ENCODE measurements at regions not wholly inside any gene's neighbourhood (a gene's known extent, or its start where the extent isn't known, plus 50 kb on each side); places are given as distances from the start of the nearest gene placed in this dataset.

- H3K9me3 ChIP-seq (ENCODE audit: control insufficient read depth, insufficient read depth, low read length): no peaks in the 10 kb centered on the region
Measured at GRCh38 chr6:90645634-90646033, 58.8 kb upstream of the MAP3K7 start.

GRCh38 chr6:90644492-90644891 is 57.6 kb upstream of the MAP3K7 start:
- Histone ChIP-seq H3K27me3 (ENCODE audit: control insufficient read depth, insufficient read depth, low read length) (no peaks in the 10 kb centered on the region), H3K4me3 (ENCODE audit: low read length) (no peak overlapping the region), H3K4me1 (ENCODE audit: control insufficient read depth, insufficient read depth, low read length) (no peaks in the 10 kb centered on the region), H3K36me3 (ENCODE audit: control insufficient read depth, insufficient read depth, low read length) (no peaks in the 10 kb centered on the region), H3K27ac (ENCODE audit: low read length) (no peak overlapping the region), H3K9me3 (ENCODE audit: control insufficient read depth, insufficient read depth, low read length) (no peaks in the 10 kb centered on the region)
- WGBS (ENCODE audit: insufficient coverage, insufficient read length): no CpG with 5 or more reads among the region's 2 CpGs
- no peak for DNase-seq (ENCODE audit: low read depth, low spot score)

More at GRCh38 chr6:90645634-90646033, 58.8 kb upstream of the MAP3K7 start:
- WGBS (ENCODE audit: insufficient coverage, insufficient read length): no CpG with 5 or more reads among the region's 4 CpGs
- Histone ChIP-seq H3K27me3 (ENCODE audit: control insufficient read depth, insufficient read depth, low read length) (no peaks in the 10 kb centered on the region), H3K27ac (ENCODE audit: low read length) (no peak overlapping the region), H3K4me3 (ENCODE audit: low read length) (no peak overlapping the region), H3K4me1 (ENCODE audit: control insufficient read depth, insufficient read depth, low read length) (no peaks in the 10 kb centered on the region), H3K36me3 (ENCODE audit: control insufficient read depth, insufficient read depth, low read length) (no peaks in the 10 kb centered on the region)
- no peak for DNase-seq (ENCODE audit: low read depth, low spot score)

GRCh38 chr6:90643381-90643780 is 56.5 kb upstream of the MAP3K7 start:
- Histone ChIP-seq H3K4me3 (ENCODE audit: low read length) (no peak overlapping the region), H3K27me3 (ENCODE audit: control insufficient read depth, insufficient read depth, low read length) (no peaks in the 10 kb centered on the region), H3K27ac (ENCODE audit: low read length) (no peak overlapping the region), H3K9me3 (ENCODE audit: control insufficient read depth, insufficient read depth, low read length) (no peaks in the 10 kb centered on the region), H3K4me1 (ENCODE audit: control insufficient read depth, insufficient read depth, low read length) (no peaks in the 10 kb centered on the region), H3K36me3 (ENCODE audit: control insufficient read depth, insufficient read depth, low read length) (no peaks in the 10 kb centered on the region)
- DNase-seq (ENCODE audit: low read depth, low spot score): no peak
- WGBS (ENCODE audit: insufficient coverage, insufficient read length): no CpG with 5 or more reads among the region's 3 CpGs

- no peaks in the 10 kb centered on the region for H3K27me3 ChIP-seq (ENCODE audit: control insufficient read depth, insufficient read depth, low read length)
- no peaks in the 10 kb centered on the region for H3K4me1 ChIP-seq (ENCODE audit: control insufficient read depth, insufficient read depth, low read length)
- no peaks in the 10 kb centered on the region for H3K9me3 ChIP-seq (ENCODE audit: control insufficient read depth, insufficient read depth, low read length)
- DNase-seq (ENCODE audit: low read depth, low spot score): no peak
- no CpG with 5 or more reads among the region's 2 CpGs for WGBS (ENCODE audit: insufficient coverage, insufficient read length)
- H3K4me3 ChIP-seq (ENCODE audit: low read length): no peak overlapping the region
- no peak overlapping the region for H3K27ac ChIP-seq (ENCODE audit: low read length)
- no peaks in the 10 kb centered on the region for H3K36me3 ChIP-seq (ENCODE audit: control insufficient read depth, insufficient read depth, low read length)
Measured at GRCh38 chr6:90637320-90637719, 50.4 kb upstream of the MAP3K7 start.

All from iPS DF 6.9 (cell line).